ENCODE measurements at regions not wholly inside any gene's neighbourhood (a gene's known extent, or its start where the extent isn't known, plus 50 kb on each side); places are given as distances from the start of the nearest gene placed in this dataset.
A peak's percentile ranks its signal among the peaks of the same experiment; 100 is the strongest.

DNA sequence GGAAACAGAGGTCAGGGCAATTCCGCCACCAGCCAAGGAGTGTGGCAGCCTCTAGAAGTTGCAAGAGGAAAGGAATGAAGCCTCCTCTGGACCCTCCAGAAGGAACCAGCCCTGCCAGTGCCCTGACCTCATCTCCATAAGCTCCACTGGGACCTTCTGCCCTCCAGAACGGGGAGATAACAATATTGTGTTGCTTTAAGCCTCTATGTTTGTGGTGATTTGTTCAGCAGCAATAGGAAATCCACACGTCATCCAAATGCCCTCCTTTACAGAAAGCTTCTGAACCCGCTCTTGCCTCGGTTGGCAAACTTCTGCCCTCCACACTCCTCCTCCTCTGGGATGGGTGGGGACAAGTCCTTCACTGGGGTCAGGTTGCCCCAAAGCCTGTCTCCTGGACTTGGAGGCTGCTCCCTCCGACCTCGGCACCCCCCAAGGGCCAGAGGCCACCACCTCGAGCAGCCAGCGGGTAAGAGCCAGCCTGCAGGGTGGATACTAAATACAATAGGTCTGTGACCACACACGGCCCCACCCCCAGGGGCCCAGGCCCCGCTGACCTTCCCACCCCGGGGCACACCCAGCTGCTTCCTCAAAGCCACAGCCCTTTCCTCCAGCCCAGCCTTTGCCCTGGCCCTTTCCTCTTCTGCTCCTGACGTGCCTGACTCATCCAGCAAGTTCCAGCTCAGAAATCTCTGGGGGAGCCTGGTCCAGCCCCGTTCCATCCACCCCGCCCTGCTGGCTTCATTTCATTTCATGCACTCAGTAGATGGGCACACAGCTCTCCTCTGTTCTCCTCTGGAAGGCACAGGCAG lies 58.7 kb upstream of the NCOR2 start:
- DNase-seq (ENCODE audit: extremely low read depth, low read depth), result peak; percentile 55
- TF ChIP-seq, protein P1, sequence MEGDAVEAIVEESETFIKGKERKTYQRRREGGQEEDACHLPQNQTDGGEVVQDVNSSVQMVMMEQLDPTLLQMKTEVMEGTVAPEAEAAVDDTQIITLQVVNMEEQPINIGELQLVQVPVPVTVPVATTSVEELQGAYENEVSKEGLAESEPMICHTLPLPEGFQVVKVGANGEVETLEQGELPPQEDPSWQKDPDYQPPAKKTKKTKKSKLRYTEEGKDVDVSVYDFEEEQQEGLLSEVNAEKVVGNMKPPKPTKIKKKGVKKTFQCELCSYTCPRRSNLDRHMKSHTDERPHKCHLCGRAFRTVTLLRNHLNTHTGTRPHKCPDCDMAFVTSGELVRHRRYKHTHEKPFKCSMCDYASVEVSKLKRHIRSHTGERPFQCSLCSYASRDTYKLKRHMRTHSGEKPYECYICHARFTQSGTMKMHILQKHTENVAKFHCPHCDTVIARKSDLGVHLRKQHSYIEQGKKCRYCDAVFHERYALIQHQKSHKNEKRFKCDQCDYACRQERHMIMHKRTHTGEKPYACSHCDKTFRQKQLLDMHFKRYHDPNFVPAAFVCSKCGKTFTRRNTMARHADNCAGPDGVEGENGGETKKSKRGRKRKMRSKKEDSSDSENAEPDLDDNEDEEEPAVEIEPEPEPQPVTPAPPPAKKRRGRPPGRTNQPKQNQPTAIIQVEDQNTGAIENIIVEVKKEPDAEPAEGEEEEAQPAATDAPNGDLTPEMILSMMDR (IDR thresholded peaks at IDR 0.05; ENCODE audit: low read depth, low read length), result no peak

DNA sequence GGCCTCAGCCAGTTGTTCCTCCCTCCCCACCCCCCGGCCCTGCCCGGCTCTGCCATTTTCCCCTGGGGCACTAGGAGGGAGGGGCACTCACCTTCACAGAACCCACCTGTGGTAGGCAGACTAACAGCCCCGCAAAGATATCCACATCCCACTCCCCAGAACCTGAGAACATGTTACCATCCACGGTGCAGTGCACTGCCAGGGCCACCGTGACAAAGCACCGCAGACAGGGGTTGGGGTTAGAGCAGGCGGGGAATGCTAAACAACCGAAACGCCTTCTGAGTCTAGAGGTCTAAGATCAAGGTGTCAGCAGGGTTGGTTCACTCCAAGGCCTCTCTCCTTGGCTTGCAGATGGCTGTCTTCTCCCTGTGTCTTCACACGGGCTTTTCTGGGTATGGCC lies 57.4 kb upstream of the NCOR2 start:
- TF ChIP-seq, protein P1 (IDR thresholded peaks at IDR 0.05; ENCODE audit: low read depth, low read length), result no peak
- no peak for DNase-seq (ENCODE audit: extremely low read depth, low read depth)

DNA sequence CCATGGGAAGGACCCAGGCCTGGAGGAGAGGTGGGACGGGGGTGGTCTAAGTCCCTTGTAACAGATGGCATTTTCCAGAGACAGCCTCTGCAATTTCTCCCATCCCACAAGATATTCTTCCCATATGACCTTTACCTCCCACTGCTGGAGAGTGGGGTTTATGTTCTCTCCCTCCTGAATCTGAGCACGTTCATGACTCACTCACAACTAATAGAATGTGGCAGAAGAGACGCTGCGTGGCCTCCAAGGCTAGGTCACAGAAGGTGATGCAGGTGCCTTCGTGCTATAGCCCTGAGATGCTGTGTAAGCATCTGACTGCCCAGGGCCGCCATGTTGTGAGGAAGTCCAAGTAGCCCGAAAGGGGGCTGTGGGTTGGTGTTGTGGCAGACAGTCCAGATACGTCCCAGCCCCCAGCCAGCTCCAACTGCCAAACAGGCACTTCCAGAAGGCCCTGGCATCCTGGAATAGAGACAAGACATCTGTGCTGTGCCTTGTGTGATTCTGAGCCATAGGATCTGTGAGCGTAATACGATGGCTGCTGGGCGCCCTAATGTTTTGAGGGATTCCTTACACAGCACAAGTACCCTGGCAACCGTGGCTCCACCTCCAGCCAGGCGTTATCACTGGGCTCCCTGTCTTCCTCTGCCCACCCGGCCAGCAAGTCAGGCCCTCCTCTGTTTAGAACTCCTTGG lies 56.1 kb upstream of the NCOR2 start:
- TF ChIP-seq, protein P1 (IDR thresholded peaks at IDR 0.05; ENCODE audit: low read depth, low read length), result no peak
- DNase-seq (ENCODE audit: extremely low read depth, low read depth), result no peak

DNA sequence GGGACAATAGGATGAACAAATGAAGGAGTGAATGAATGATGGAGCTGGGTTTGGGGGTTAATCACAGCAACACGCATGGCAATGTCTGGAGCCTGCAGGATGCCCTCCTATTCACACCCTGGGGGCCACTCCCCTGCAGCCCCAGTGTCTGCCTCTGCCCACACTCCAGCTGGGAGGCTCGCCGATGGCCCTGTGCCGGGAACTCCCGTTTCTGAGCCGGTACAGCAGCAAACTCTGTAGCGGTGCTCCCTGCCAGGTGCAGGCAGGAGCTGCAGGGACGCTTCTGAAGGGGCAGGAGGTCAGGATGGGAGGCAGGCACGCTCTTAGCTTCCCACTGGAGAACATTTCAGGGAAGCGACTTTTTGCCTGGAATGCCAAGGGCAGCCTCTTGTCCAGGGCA lies 55.4 kb upstream of the NCOR2 start:
- no peak for DNase-seq (ENCODE audit: extremely low read depth, low read depth)
- TF ChIP-seq, protein P1 (IDR thresholded peaks at IDR 0.05; ENCODE audit: low read depth, low read length), result no peak

DNA sequence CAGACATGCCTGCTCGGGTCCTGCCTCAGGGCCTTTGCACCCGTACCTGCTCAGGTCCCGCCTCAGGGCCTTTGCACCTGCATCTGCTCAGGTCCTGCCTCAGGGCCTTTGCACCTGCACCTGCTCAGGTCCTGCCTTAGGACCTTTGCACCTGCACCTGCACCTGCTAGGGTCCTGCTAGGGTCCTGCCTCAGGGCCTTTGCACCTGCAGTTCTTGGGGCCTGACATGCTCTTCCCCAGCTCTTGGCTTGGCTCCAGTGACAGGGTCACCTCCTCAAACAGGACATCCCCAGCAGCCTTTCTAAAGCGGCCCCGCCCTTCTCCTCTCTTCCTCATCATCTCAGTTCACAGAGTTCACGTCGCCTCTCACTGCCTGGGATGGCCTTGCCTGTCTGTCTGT lies 54.9 kb upstream of the NCOR2 start:
- TF ChIP-seq, protein P1 (IDR thresholded peaks at IDR 0.05; ENCODE audit: low read depth, low read length), result no peak
- DNase-seq (ENCODE audit: extremely low read depth, low read depth), result no peak

DNA sequence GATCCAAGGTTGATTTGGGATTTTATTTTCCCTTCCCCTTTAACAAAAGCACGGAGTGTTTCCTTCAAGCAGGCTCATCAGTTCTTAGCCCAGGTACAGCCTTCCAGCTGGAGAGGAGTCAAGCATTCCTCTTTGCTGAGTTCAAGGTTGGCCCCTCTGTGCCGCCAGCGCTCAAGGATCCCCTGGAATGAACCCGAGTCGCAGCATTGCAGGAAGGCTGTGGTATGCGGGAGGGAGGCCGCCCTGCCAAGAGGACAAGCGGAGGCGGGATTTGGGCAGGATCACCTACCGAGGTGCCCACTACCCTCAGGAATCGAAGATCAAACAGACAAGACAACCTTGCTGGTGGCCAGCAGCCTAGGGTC lies 53.9 kb upstream of the NCOR2 start:
- TF ChIP-seq, protein P1 (IDR thresholded peaks at IDR 0.05; ENCODE audit: low read depth, low read length), result no peak
- no peak for DNase-seq (ENCODE audit: extremely low read depth, low read depth)

DNA sequence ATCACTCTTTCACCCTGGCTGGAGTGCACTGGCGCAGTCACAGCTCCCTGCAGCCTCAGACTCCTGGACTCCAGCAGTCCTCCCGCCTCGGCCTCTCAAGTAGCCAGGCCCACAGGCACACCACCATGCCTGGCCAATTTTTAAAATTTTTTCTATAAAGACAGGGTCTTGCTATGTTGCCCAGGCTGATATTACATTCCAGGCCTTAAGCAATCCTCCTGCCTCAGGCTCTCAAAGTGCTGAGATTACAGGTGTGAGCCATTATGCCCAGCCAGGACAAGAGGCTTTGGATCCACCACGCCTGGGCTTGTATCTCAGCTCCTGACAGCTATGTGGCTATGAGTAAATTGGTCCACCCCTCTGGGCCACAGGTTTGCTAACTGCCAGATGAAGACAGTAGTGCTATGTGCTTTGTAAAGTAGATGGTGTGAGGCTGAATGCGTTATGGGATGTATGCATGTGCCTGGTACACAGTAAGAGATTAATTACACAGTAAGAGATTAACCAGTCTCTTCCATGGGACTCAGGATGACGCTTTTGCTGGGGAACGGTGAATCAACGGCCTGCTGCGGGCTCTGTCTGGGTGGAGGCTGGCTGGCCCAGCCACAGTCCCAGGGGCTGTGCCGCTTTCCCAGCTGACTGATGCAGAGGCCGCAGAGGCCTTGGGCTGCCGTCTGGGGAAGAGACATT lies 53.3 kb upstream of the NCOR2 start:
- TF ChIP-seq, protein P1 (IDR thresholded peaks at IDR 0.05; ENCODE audit: low read depth, low read length), result no peak
- DNase-seq (ENCODE audit: extremely low read depth, low read depth), result no peak
